T-cell (primary cell): ENCODE measurements at regions not wholly inside any gene's neighbourhood (a gene's known extent, or its start where the extent isn't known, plus 50 kb on each side); places are given as distances from the start of the nearest gene placed in this dataset.

Experiments
- ATAC-seq, 4 experiments: fragments of 200-7000 bp in 3 of 4; fragments of 150-1000 bp in 1 of 4; cut with Tn5 transposase; replicated peaks in 1 of 4; 1 replicate in 3 of 4; 2 replicates in 1 of 4; pipeline ENCODE4 v1.10.0; 2021; ENCODE audit warnings: moderate library complexity in 3 of 4, mild to moderate bottlenecking in 2 of 4, moderate number of reproducible peaks in 1 of 4
- CTCF ChIA-PET, 2 donors: fragments of 300-600 bp; sonication (Branson Sonifier 250); formaldehyde crosslinking; loops; one replicate each; lab custom pipeline; 2022; ENCODE audit warnings: antibody characterized with exemption in 2 of 2; lab: Charles Lee
- POLR2A ChIA-PET, 2 donors: fragments of 300-600 bp; sonication (Branson Sonifier 250); formaldehyde crosslinking; loops; one replicate each; lab custom pipeline; 2022; ENCODE audit warnings: antibody characterized with exemption in 2 of 2; lab: Charles Lee
- DNase-seq, 35 experiments: peaks; one replicate each; pipeline versions ENCODE4 v3.0.0 to v3.0.0-alpha.2; 2013 to 2023
- H3K27ac ChIP-seq: one replicate; pipeline ENCODE4 v1.5.1; 2013; ENCODE audit warnings: low read length
- H3K27me3 ChIP-seq, 2 experiments: replicated peaks in 1 of 2; 1 replicate in 1 of 2; 2 replicates in 1 of 2; pipeline versions ENCODE4 v1.6.1 to v1.7.0; 2013; ENCODE audit warnings: low read length in 1 of 2, mixed read lengths in 1 of 2; ENCODE audit not compliant: control insufficient read depth in 2 of 2, insufficient read depth in 2 of 2; ENCODE audit errors: extremely low read depth in 1 of 2
- H3K36me3 ChIP-seq, 2 donors: 1 replicate in 1 of 2; 2 replicates in 1 of 2; pipeline versions ENCODE4 v1.6.1 to v1.7.0; 2013; ENCODE audit warnings: low read length in 1 of 2; ENCODE audit not compliant: control insufficient read depth in 2 of 2, insufficient read depth in 1 of 2; ENCODE audit errors: extremely low read depth in 1 of 2
- H3K4me1 ChIP-seq, 2 experiments: 1 replicate in 1 of 2; 2 replicates in 1 of 2; pipeline versions ENCODE4 v1.6.1 to v1.7.0; 2013; ENCODE audit warnings: low read length in 2 of 2, mixed read lengths in 1 of 2; ENCODE audit not compliant: insufficient read depth in 2 of 2, control insufficient read depth in 1 of 2; ENCODE audit errors: extremely low read depth in 1 of 2
- H3K4me3 ChIP-seq, 2 donors: 1 replicate in 1 of 2; 2 replicates in 1 of 2; pipeline versions ENCODE4 v1.5.1 to v1.7.0; 2013; ENCODE audit warnings: mild to moderate bottlenecking in 2 of 2, low read length in 1 of 2, moderate library complexity in 1 of 2; ENCODE audit not compliant: control insufficient read depth in 1 of 2; ENCODE audit errors: extremely low read depth in 1 of 2
- H3K9me3 ChIP-seq: 2 replicates; pipeline ENCODE4 v1.7.0; 2013
- H3K27ac Mint-ChIP-seq, 2 donors: one replicate each; pipeline ENCODE4 v1.8.0; 2020 to 2021; ENCODE audit warnings: mild to moderate bottlenecking in 2 of 2, mixed read lengths in 2 of 2
- H3K27me3 Mint-ChIP-seq, 2 donors: one replicate each; pipeline ENCODE4 v1.8.0; 2021 to 2022; ENCODE audit warnings: mixed read lengths in 2 of 2
- H3K36me3 Mint-ChIP-seq: one replicate; pipeline ENCODE4 v1.8.0; 2021; ENCODE audit warnings: mixed read lengths
- H3K4me1 Mint-ChIP-seq, 3 donors: one replicate each; pipeline ENCODE4 v1.8.0; 2020 to 2022; ENCODE audit warnings: mixed read lengths in 3 of 3, mild to moderate bottlenecking in 1 of 3
- H3K4me3 Mint-ChIP-seq, 3 donors: one replicate each; pipeline ENCODE4 v1.8.0; 2020 to 2022; ENCODE audit warnings: mild to moderate bottlenecking in 3 of 3, mixed read lengths in 3 of 3, moderate library complexity in 3 of 3
- H3K9me3 Mint-ChIP-seq, 3 donors: one replicate each; pipeline ENCODE4 v1.8.0; 2020 to 2022; ENCODE audit warnings: mixed read lengths in 3 of 3
- WGBS: methylation state at CpG from one replicate; pipeline ENCODE4 v1.1.5; 2013; ENCODE audit warnings: missing lambda C conversion rate; ENCODE audit not compliant: insufficient coverage; 5-methylcytosine and 5-hydroxymethylcytosine counted together

DNA sequence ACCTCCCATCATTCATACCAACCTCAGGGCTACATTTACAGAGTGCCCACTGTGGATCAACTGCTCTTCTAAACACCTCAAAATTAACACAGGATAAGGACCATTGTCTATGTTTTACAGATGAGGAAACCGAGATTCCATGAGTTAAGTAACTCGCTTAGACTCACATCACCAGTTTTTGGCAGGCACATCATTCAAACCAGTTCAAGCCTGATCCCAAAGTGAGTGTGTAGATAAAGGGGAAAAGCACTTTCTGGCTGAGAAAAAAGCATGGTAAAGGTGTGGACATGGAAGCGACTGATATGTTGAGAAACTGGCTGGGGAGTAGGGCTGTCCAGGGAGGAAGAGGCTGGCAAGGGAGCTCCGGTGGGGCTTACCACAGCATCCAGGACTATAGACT is 193.7 kb upstream of the RORA start:
- CTCF ChIA-PET, result no interaction called here
- no peaks in the 10 kb centered on the region for H3K4me1 Mint-ChIP-seq
- no CpG with 5 or more reads among the region's 4 CpGs for WGBS

DNA sequence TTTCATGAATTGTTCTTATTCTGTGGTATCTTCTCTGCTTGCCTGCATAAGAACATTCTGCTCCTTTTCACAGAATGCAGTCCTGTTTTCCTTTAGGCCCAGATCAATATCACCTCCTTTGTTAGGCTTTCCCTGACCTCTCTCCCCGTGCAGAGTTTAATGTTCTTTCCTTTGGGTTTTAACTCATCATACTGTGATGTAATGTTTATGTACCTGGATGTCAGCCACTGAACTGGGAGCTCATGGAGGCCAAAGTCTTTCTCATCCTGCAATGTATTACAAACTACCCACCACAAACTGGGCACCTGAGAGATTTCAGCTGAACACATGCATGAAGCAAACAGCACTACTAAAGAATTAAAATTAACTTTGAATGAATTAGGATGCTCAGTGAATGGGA is 192.8 kb upstream of the RORA start:
- peaks cover 6 to 29% of the 10 kb centered on the region in 2 donors for H3K27me3 Mint-ChIP-seq
- no peak overlapping the region for H3K4me3 ChIP-seq
- no peaks in the 10 kb centered on the region for H3K4me1 ChIP-seq
- ATAC-seq (no peak), DNase-seq (no peak)
- H3K36me3 Mint-ChIP-seq, result no peaks in the 10 kb centered on the region
- H3K36me3 ChIP-seq, result no peaks in the 10 kb centered on the region
- no CpG with 5 or more reads among the region's 1 CpG for WGBS
- H3K4me1 Mint-ChIP-seq, result no peaks in the 10 kb centered on the region
- H3K27ac ChIP-seq, result no peak overlapping the region
- POLR2A ChIA-PET, result no interaction called here
- no peaks in the 10 kb centered on the region for H3K9me3 ChIP-seq
- no peak overlapping the region for H3K27ac Mint-ChIP-seq
- CTCF ChIA-PET, result no interaction called here
- peaks cover 0 to 2% of the 10 kb centered on the region in 2 experiments for H3K27me3 ChIP-seq
- no peaks in the 10 kb centered on the region for H3K9me3 Mint-ChIP-seq
- no peak overlapping the region for H3K4me3 Mint-ChIP-seq

More for the DNA sequence above, 193.7 kb upstream of the RORA start:
- H3K27me3 ChIP-seq, result peaks cover 0 to 2% of the 10 kb centered on the region in 2 experiments
- Mint-ChIP-seq H3K27me3 (peaks cover 6 to 28% of the 10 kb centered on the region in 2 donors), H3K9me3 (no peaks in the 10 kb centered on the region), H3K36me3 (no peaks in the 10 kb centered on the region), H3K27ac (no peak overlapping the region), H3K4me3 (no peak overlapping the region)
- DNase-seq (no peak), ATAC-seq (no peak)
- no peak overlapping the region for H3K4me3 ChIP-seq
- no peaks in the 10 kb centered on the region for H3K4me1 ChIP-seq
- H3K27ac ChIP-seq, result no peak overlapping the region
- H3K9me3 ChIP-seq, result no peaks in the 10 kb centered on the region
- no peaks in the 10 kb centered on the region for H3K36me3 ChIP-seq
- POLR2A ChIA-PET, result no interaction called here

DNA sequence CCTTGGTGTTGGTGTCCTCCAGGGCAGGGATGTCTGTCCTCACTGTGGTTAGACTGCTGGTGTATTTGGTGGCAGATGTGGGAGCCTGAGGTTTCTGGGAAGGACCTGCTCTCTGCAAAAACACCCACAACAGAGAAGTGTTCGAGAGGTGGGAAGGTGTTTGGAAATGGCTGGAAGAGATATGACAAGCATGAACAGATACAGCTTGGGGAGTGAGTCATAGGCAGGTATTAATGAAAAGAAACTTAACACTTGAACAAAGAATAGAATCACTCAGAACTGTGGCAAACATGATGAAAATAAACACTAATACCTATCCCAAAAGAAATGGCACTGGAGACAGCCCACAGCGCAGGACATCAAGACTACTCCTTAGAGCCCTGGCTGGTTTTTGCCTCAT is 192.4 kb upstream of the RORA start:
- no peak overlapping the region for H3K4me3 ChIP-seq
- ChIA-PET POLR2A (no interaction called here), CTCF (no interaction called here)
- Mint-ChIP-seq H3K4me1 (no peaks in the 10 kb centered on the region), H3K4me3 (no peak overlapping the region), H3K27me3 (peaks cover 6 to 27% of the 10 kb centered on the region in 2 donors), H3K9me3 (no peaks in the 10 kb centered on the region), H3K27ac (no peak overlapping the region), H3K36me3 (no peaks in the 10 kb centered on the region)
- no peak for ATAC-seq
- no peaks in the 10 kb centered on the region for H3K9me3 ChIP-seq
- no peaks in the 10 kb centered on the region for H3K36me3 ChIP-seq
- no peaks in the 10 kb centered on the region for H3K4me1 ChIP-seq
- no peak overlapping the region for H3K27ac ChIP-seq
- no peak for DNase-seq
- no CpG with 5 or more reads among the region's 2 CpGs for WGBS
- peaks cover 0 to 2% of the 10 kb centered on the region in 2 experiments for H3K27me3 ChIP-seq

DNA sequence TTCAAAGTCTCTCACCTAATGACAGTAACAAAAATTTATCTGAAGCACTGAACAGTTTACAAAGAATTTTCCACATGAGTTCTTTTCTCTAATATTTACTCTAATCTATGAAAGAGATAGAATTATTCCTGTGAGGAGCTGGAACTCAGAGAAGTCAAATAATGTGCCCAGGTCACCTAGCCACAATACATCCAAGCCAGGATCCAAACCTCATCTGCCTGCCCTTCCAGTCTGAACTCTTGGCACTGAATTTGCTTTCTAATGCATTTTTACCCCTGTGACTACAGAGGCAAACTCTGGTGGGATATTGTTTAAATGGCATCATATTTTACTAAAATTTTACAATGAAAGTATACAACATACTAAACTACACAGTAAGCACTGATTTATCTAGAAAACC is 191.4 kb upstream of the RORA start:
- Mint-ChIP-seq H3K36me3 (no peaks in the 10 kb centered on the region), H3K4me1 (no peaks in the 10 kb centered on the region), H3K4me3 (no peak overlapping the region), H3K9me3 (no peaks in the 10 kb centered on the region), H3K27ac (no peak overlapping the region), H3K27me3 (peaks cover 4 to 24% of the 10 kb centered on the region in 2 donors)
- ChIA-PET CTCF (no interaction called here), POLR2A (no interaction called here)
- no peaks in the 10 kb centered on the region for H3K4me1 ChIP-seq
- H3K36me3 ChIP-seq, result no peaks in the 10 kb centered on the region
- no peaks in the 10 kb centered on the region for H3K9me3 ChIP-seq
- H3K27me3 ChIP-seq, result peaks cover 0 to 2% of the 10 kb centered on the region in 2 experiments
- no peak overlapping the region for H3K4me3 ChIP-seq
- DNase-seq (no peak), ATAC-seq (no peak)
- H3K27ac ChIP-seq, result no peak overlapping the region

DNA sequence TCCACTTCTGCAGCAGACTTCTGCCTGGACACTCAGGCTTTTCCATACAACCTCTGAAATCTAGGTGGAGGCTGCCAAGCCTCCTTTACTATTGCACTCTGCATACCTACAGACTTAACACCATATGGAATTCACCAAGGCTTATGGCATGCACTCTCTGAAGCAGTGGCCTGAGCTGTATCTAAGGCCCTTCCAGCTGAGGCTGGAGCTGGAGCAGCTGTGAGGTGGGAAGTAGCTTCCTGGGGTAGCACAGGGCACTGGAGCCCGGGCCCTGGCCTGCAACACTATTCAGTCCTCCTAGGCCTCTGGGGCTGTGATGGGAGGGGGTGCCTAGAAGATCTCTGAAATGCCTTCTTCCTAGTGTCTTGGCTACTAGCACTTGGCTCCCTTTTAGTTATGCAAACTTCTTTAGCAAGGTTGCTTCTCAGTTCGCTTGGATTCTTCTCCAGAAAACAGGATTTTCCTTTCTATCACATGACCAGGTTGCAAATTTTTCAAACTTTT is 186.6 kb upstream of the RORA start:
- ATAC-seq, result no peak
- H3K27me3 ChIP-seq, result peaks cover 0 to 13% of the 10 kb centered on the region in 2 experiments
- H3K4me1 ChIP-seq, result no peaks in the 10 kb centered on the region
- DNase-seq, result no peak
- Mint-ChIP-seq H3K4me3 (no peak overlapping the region), H3K27me3 (peaks cover 13 to 26% of the 10 kb centered on the region in 2 donors), H3K9me3 (no peaks in the 10 kb centered on the region), H3K27ac (no peak overlapping the region), H3K36me3 (no peaks in the 10 kb centered on the region), H3K4me1 (no peaks in the 10 kb centered on the region)
- H3K4me3 ChIP-seq, result no peak overlapping the region
- H3K27ac ChIP-seq, result no peak overlapping the region
- no peaks in the 10 kb centered on the region for H3K36me3 ChIP-seq
- CTCF ChIA-PET, result no interaction called here
- 56% methylated on average over 1 of the region's 2 CpGs for WGBS
- POLR2A ChIA-PET, result no interaction called here
- H3K9me3 ChIP-seq, result no peaks in the 10 kb centered on the region

DNA sequence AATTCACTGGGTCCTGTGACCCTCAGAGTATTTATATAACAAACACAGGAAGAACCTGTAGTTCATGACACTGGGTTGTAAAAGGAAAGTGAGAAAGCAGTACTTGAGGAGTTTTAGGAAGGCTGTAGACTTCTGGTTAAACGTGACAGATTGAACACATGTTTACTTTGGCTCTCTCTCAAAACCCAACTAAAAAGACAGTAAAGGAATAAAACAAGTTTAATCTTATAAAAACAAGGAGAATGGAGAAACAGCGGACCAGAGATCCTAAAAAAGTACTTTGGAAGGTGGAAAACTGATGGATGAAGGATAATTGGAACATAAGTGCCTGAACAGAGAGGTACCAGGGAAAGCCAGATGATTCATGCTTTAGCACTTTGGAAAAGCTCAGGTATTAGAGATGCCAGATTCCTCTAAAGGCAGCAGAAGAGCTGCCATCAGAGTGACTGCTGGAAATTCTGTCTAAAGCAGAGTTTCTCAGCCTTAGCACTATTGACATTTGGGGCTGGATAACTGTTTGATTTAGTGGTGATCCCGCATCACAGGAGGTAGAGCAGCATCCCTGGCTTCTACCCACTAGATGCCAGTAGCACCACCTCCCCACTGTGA is 182.9 kb upstream of the RORA start:
- Mint-ChIP-seq H3K9me3 (no peaks in the 10 kb centered on the region), H3K4me1 (no peaks in the 10 kb centered on the region), H3K36me3 (no peaks in the 10 kb centered on the region), H3K27ac (no peak overlapping the region), H3K27me3 (peaks cover 28 to 34% of the 10 kb centered on the region in 2 donors), H3K4me3 (no peak overlapping the region)
- Histone ChIP-seq H3K9me3 (no peaks in the 10 kb centered on the region), H3K27me3 (peaks cover 0 to 11% of the 10 kb centered on the region in 2 experiments), H3K27ac (no peak overlapping the region), H3K4me3 (no peak overlapping the region), H3K4me1 (no peaks in the 10 kb centered on the region), H3K36me3 (no peaks in the 10 kb centered on the region)
- POLR2A ChIA-PET, result no interaction called here
- WGBS, result 44% methylated on average over 1 of the region's 3 CpGs
- DNase-seq (no peak), ATAC-seq (no peak)
- CTCF ChIA-PET, result no interaction called here

DNA sequence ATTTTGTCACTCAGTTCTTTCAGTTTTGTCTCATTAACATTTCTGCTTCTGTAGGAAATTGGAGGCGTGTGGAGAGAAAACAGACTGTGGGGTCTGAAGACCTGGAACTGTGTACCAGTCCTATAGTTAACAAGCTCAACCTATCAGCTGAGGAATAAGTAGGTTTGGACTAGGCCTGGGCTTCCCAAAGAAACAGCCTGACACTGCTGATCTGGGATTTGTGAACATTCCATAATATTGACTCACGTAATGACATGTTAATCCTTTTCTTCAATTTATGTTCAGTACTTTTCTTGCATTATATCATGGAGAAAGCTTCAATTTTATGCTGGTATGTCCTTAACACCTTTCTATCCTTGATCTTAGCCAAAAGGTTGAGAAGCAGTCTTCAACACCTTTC is 181.6 kb upstream of the RORA start:
- Histone ChIP-seq H3K9me3 (no peaks in the 10 kb centered on the region), H3K27ac (no peak overlapping the region), H3K36me3 (no peaks in the 10 kb centered on the region), H3K4me1 (no peaks in the 10 kb centered on the region), H3K4me3 (no peak overlapping the region), H3K27me3 (peaks cover 0 to 11% of the 10 kb centered on the region in 2 experiments)
- Mint-ChIP-seq H3K9me3 (no peaks in the 10 kb centered on the region), H3K27ac (no peak overlapping the region), H3K36me3 (no peaks in the 10 kb centered on the region), H3K27me3 (peaks cover 30 to 36% of the 10 kb centered on the region in 2 donors), H3K4me3 (no peak overlapping the region), H3K4me1 (no peaks in the 10 kb centered on the region)
- WGBS, result no CpG with 5 or more reads among the region's 2 CpGs
- CTCF ChIA-PET, result no interaction called here
- ATAC-seq (no peak), DNase-seq (no peak)
- POLR2A ChIA-PET, result no interaction called here
